ENCODE measurements at regions not wholly inside any gene's neighbourhood (a gene's known extent, or its start where the extent isn't known, plus 50 kb on each side); places are given as distances from the start of the nearest gene placed in this dataset.

GRCh38 chr12:126182619-126183236 is 1117.5 kb downstream of the AACS start:
- no peak overlapping the region for H2AFZ ChIP-seq (ENCODE audit: low read length)
- no peaks in the 10 kb centered on the region for H3K27me3 ChIP-seq (ENCODE audit: insufficient read depth, low read length)
- no peaks in the 10 kb centered on the region for H3F3A ChIP-seq (ENCODE audit: insufficient read depth, low read length)
- no peaks in the 10 kb centered on the region for H4K20me1 ChIP-seq (ENCODE audit: insufficient read depth, low read length)
- H3K27ac ChIP-seq (ENCODE audit: low read depth, low read length, poor library complexity, severe bottlenecking): no peak overlapping the region
- no peaks in the 10 kb centered on the region for H3K9me2 ChIP-seq (ENCODE audit: low read depth, low read length)
- TF ChIP-seq CTCF (IDR thresholded peaks at IDR 0.05; ENCODE audit: low read length) (no peak), EZH2 (IDR thresholded peaks at IDR 0.05; ENCODE audit: borderline replicate concordance, low read length) (no peak)
- no peaks in the 10 kb centered on the region for H3K4me1 ChIP-seq (ENCODE audit: insufficient read depth, low read length, severe bottlenecking)
- no peaks in the 10 kb centered on the region for H3K79me2 ChIP-seq (ENCODE audit: insufficient read depth, low read length)
- no peaks in the 10 kb centered on the region for H3K9me3 ChIP-seq (ENCODE audit: low read length)
- no peak overlapping the region for H3K9ac ChIP-seq (ENCODE audit: low read length)
- no peak overlapping the region for H3K4me2 ChIP-seq (ENCODE audit: low read length)
- H3K36me3 ChIP-seq (ENCODE audit: insufficient read depth, low read length): no peaks in the 10 kb centered on the region
- H3K4me3 ChIP-seq (ENCODE audit: low read depth, low read length, poor library complexity, severe bottlenecking): no peak overlapping the region

- Histone ChIP-seq H3K4me2 (ENCODE audit: low read length) (no peak overlapping the region), H3K9me3 (ENCODE audit: low read length) (no peaks in the 10 kb centered on the region), H3K9ac (ENCODE audit: low read length) (no peak overlapping the region), H3K27ac (ENCODE audit: low read depth, low read length, poor library complexity, severe bottlenecking) (no peak overlapping the region), H3K4me3 (ENCODE audit: low read depth, low read length, poor library complexity, severe bottlenecking) (no peak overlapping the region), H4K20me1 (ENCODE audit: insufficient read depth, low read length) (no peaks in the 10 kb centered on the region), H3K9me2 (ENCODE audit: low read depth, low read length) (no peaks in the 10 kb centered on the region), H2AFZ (ENCODE audit: low read length) (no peak overlapping the region), H3K27me3 (ENCODE audit: insufficient read depth, low read length) (no peaks in the 10 kb centered on the region), H3K79me2 (ENCODE audit: insufficient read depth, low read length) (no peaks in the 10 kb centered on the region), H3F3A (ENCODE audit: insufficient read depth, low read length) (no peaks in the 10 kb centered on the region), H3K4me1 (ENCODE audit: insufficient read depth, low read length, severe bottlenecking) (no peaks in the 10 kb centered on the region), H3K36me3 (ENCODE audit: insufficient read depth, low read length) (no peaks in the 10 kb centered on the region)
- TF ChIP-seq EZH2 (IDR thresholded peaks at IDR 0.05; ENCODE audit: borderline replicate concordance, low read length): no peak
- TF ChIP-seq CTCF (IDR thresholded peaks at IDR 0.05; ENCODE audit: low read length): no peak
Measured at GRCh38 chr12:126185025-126185424, 1119.8 kb downstream of the AACS start.

- no peaks in the 10 kb centered on the region for H3K4me1 ChIP-seq (ENCODE audit: insufficient read depth, low read length, severe bottlenecking)
- H3K36me3 ChIP-seq (ENCODE audit: insufficient read depth, low read length): no peaks in the 10 kb centered on the region
- no peak overlapping the region for H3K27ac ChIP-seq (ENCODE audit: low read depth, low read length, poor library complexity, severe bottlenecking)
- no peaks in the 10 kb centered on the region for H3K9me3 ChIP-seq (ENCODE audit: low read length)
- H3K9me2 ChIP-seq (ENCODE audit: low read depth, low read length): no peaks in the 10 kb centered on the region
- H2AFZ ChIP-seq (ENCODE audit: low read length): no peak overlapping the region
- TF ChIP-seq EZH2 (IDR thresholded peaks at IDR 0.05; ENCODE audit: borderline replicate concordance, low read length) (no peak), CTCF (IDR thresholded peaks at IDR 0.05; ENCODE audit: low read length) (no peak)
- H4K20me1 ChIP-seq (ENCODE audit: insufficient read depth, low read length): no peaks in the 10 kb centered on the region
- H3F3A ChIP-seq (ENCODE audit: insufficient read depth, low read length): no peaks in the 10 kb centered on the region
- H3K79me2 ChIP-seq (ENCODE audit: insufficient read depth, low read length): no peaks in the 10 kb centered on the region
- H3K27me3 ChIP-seq (ENCODE audit: insufficient read depth, low read length): no peaks in the 10 kb centered on the region
- no peak overlapping the region for H3K4me3 ChIP-seq (ENCODE audit: low read depth, low read length, poor library complexity, severe bottlenecking)
- H3K9ac ChIP-seq (ENCODE audit: low read length): no peak overlapping the region
- H3K4me2 ChIP-seq (ENCODE audit: low read length): no peak overlapping the region
Measured at GRCh38 chr12:126189856-126190255, 1124.6 kb downstream of the AACS start.
